ENCODE measurements at regions not wholly inside any gene's neighbourhood (a gene's known extent, or its start where the extent isn't known, plus 50 kb on each side); places are given as distances from the start of the nearest gene placed in this dataset.

DNA sequence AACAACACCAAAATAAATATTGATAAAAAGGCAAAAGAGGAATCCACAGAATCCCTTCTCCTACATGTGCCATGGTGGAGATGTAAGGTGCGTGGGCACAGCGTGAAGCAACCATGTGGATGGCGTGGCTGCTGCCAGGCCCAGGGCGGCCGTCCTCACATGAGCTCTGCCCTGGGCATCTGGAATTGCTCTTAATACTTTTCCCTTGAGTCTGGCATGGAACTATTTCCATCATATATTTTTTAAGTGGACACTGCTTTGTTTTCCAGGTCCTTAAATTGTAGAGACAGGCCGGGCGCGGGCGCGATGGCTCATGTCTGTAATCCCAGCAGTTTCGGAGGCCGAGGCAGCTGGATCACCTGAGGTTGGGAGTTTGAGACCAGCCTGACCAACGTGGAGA lies 349.3 kb downstream of the IRX1 start:
- Histone ChIP-seq H3K36me3 (no peaks in the 10 kb centered on the region), H3K9me3 (no peaks in the 10 kb centered on the region), H3K27ac (no peak overlapping the region), H3K4me3 (no peak overlapping the region), H3K27me3 (no peaks in the 10 kb centered on the region), H3K4me1 (no peaks in the 10 kb centered on the region)
- intact Hi-C loops (cut with DNase I) = no loop called here
- peak in 1 of 2 donors; percentile 52 for DNase-seq (ENCODE audit: extremely low spot score in 2 of 2)
- TF ChIP-seq, protein P1, sequence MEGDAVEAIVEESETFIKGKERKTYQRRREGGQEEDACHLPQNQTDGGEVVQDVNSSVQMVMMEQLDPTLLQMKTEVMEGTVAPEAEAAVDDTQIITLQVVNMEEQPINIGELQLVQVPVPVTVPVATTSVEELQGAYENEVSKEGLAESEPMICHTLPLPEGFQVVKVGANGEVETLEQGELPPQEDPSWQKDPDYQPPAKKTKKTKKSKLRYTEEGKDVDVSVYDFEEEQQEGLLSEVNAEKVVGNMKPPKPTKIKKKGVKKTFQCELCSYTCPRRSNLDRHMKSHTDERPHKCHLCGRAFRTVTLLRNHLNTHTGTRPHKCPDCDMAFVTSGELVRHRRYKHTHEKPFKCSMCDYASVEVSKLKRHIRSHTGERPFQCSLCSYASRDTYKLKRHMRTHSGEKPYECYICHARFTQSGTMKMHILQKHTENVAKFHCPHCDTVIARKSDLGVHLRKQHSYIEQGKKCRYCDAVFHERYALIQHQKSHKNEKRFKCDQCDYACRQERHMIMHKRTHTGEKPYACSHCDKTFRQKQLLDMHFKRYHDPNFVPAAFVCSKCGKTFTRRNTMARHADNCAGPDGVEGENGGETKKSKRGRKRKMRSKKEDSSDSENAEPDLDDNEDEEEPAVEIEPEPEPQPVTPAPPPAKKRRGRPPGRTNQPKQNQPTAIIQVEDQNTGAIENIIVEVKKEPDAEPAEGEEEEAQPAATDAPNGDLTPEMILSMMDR (IDR thresholded peaks at IDR 0.05) = no peak
- TF ChIP-seq POLR2AphosphoS5 (IDR thresholded peaks at IDR 0.05; ENCODE audit: insufficient read depth in 1 of 2, low read depth in 1 of 2) = no peak
- no peak for TF ChIP-seq POLR2A (IDR thresholded peaks at IDR 0.05)

GRCh38 chr5:3948838-3949237 lies 353.2 kb downstream of the IRX1 start:
- DNase-seq (ENCODE audit: extremely low spot score in 2 of 2) = no peak
- H3K4me3 ChIP-seq = no peak overlapping the region
- no peak for TF ChIP-seq POLR2A (IDR thresholded peaks at IDR 0.05)
- no peak for TF ChIP-seq POLR2AphosphoS5 (IDR thresholded peaks at IDR 0.05; ENCODE audit: insufficient read depth in 1 of 2, low read depth in 1 of 2)
- TF ChIP-seq, protein P1 (IDR thresholded peaks at IDR 0.05) = no peak
- H3K27me3 ChIP-seq = no peaks in the 10 kb centered on the region
- H3K27ac ChIP-seq = no peak overlapping the region
- H3K9me3 ChIP-seq = no peaks in the 10 kb centered on the region
- intact Hi-C loops (cut with DNase I) = no loop called here
- no peaks in the 10 kb centered on the region for H3K4me1 ChIP-seq
- no peaks in the 10 kb centered on the region for H3K36me3 ChIP-seq

GRCh38 chr5:3954199-3954598 lies 358.6 kb downstream of the IRX1 start:
- H3K36me3 ChIP-seq = no peaks in the 10 kb centered on the region
- no peak overlapping the region for H3K27ac ChIP-seq
- H3K27me3 ChIP-seq = no peaks in the 10 kb centered on the region
- no peak overlapping the region for H3K4me3 ChIP-seq
- TF ChIP-seq POLR2A (IDR thresholded peaks at IDR 0.05) (no peak), POLR2AphosphoS5 (IDR thresholded peaks at IDR 0.05; ENCODE audit: insufficient read depth in 1 of 2, low read depth in 1 of 2) (no peak)
- TF ChIP-seq, protein P1 (IDR thresholded peaks at IDR 0.05) = no peak
- no peak for DNase-seq (ENCODE audit: extremely low spot score in 2 of 2)
- H3K4me1 ChIP-seq = no peaks in the 10 kb centered on the region
- H3K9me3 ChIP-seq = no peaks in the 10 kb centered on the region
- intact Hi-C loops (cut with DNase I) = no loop called here

- no peaks in the 10 kb centered on the region for H3K27me3 ChIP-seq
- H3K9me3 ChIP-seq = no peaks in the 10 kb centered on the region
- no peaks in the 10 kb centered on the region for H3K4me1 ChIP-seq
- no peak overlapping the region for H3K27ac ChIP-seq
- no peak for DNase-seq (ENCODE audit: extremely low spot score in 2 of 2)
- TF ChIP-seq POLR2AphosphoS5 (IDR thresholded peaks at IDR 0.05; ENCODE audit: insufficient read depth in 1 of 2, low read depth in 1 of 2) (no peak), POLR2A (IDR thresholded peaks at IDR 0.05) (no peak)
- TF ChIP-seq, protein P1 (IDR thresholded peaks at IDR 0.05) = no peak
- no peaks in the 10 kb centered on the region for H3K36me3 ChIP-seq
- no peak overlapping the region for H3K4me3 ChIP-seq
- intact Hi-C loops (cut with DNase I) = no loop called here
Observed at GRCh38 chr5:3954633-3955032, 359.0 kb downstream of the IRX1 start.

DNA sequence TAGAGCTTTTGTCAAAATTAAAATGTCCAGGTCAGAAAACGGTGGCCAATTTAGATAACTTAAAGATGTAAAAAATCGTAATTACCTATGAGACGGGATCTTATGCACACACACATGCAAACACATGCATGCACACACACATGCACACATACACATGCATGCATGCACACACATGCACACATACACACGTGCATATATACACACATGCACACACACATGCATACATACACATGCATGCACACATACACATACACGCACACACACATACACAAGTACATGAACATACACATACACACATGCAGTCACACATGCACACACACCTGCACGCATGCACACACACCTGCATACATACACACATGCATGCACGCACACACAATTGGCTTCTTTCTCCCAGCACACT lies 362.0 kb downstream of the IRX1 start:
- TF ChIP-seq, protein P1 (IDR thresholded peaks at IDR 0.05) = no peak
- no peak for TF ChIP-seq POLR2AphosphoS5 (IDR thresholded peaks at IDR 0.05; ENCODE audit: insufficient read depth in 1 of 2, low read depth in 1 of 2)
- TF ChIP-seq POLR2A (IDR thresholded peaks at IDR 0.05) = no peak
- H3K27me3 ChIP-seq = no peaks in the 10 kb centered on the region
- H3K9me3 ChIP-seq = no peaks in the 10 kb centered on the region
- no peak overlapping the region for H3K27ac ChIP-seq
- no peaks in the 10 kb centered on the region for H3K36me3 ChIP-seq
- no peaks in the 10 kb centered on the region for H3K4me1 ChIP-seq
- DNase-seq (ENCODE audit: extremely low spot score in 2 of 2) = no peak
- intact Hi-C loops (cut with DNase I) = no loop called here
- no peak overlapping the region for H3K4me3 ChIP-seq
